Bronchial epithelial cell (primary cell): ENCODE measurements at regions not wholly inside any gene's neighbourhood (a gene's known extent, or its start where the extent isn't known, plus 50 kb on each side); places are given as distances from the start of the nearest gene placed in this dataset.
A peak's percentile ranks its signal among the peaks of the same experiment; 100 is the strongest.

ENCODE experiments used
- DNase-seq: peaks from one replicate; pipeline ENCODE4 v3.0.0-alpha.2; 2010; ENCODE audit warnings: low read depth
- FAIRE-seq: peaks from 2 replicates; lab custom pipeline; 2011; peaks lifted over from hg19 to GRCh38; lab: Jason Lieb, UNC
- H3K27me3 ChIP-seq: 2 replicates; pipeline ENCODE4 v1.5.1; 2011; ENCODE audit warnings: low read length; ENCODE audit not compliant: control insufficient read depth, insufficient read depth
- H3K36me3 ChIP-seq: 2 replicates; pipeline ENCODE4 v1.5.1; 2011; ENCODE audit warnings: low read length; ENCODE audit not compliant: control insufficient read depth, insufficient read depth
- H3K4me3 ChIP-seq: 2 replicates; pipeline ENCODE4 v1.5.1; 2011; ENCODE audit warnings: mild to moderate bottlenecking, low read depth, low read length, control low read depth
- TF ChIP-seq, protein P1 (sequence below): IDR thresholded peaks from 2 replicates; pipeline ENCODE4 v1.5.1; 2011; ENCODE audit warnings: mild to moderate bottlenecking, moderate library complexity, low read length, control low read depth, inconsistent platforms; ENCODE audit not compliant: insufficient read depth, severe bottlenecking

DNA sequence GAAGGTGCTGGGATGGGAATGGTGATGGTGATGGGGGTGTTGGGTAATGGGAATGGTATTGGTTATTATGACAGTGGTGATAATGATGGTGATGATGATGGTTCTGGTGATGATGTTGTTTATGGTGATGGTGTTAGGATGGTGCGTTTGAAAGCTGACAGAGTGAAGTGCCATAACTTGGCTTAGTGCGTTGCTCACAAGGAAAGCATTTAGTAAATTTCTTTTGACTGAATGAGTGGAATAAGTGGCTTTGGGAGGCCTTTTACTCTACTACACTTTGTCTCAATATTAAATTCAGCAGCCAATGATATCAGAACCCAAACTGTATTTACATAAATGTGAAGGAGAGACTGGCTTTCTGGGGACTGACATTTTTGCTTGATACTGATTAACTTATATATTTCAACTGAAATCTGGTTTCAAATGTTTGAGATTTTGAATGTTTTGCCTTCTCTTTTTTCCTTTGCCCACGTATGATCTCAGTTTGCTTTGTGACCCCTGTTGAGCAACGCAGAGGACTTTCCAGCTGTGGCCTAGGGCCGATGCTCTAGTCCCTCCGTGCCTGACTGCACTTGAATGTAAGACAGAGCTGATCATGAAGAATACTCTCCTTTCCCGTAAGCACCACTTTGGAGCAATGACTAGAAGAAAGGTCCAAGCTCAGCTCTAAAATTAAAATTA lies 128.5 kb upstream of the SH3BP4 start:
- H3K27me3 ChIP-seq = no peaks in the 10 kb centered on the region
- FAIRE-seq (no peak), DNase-seq (no peak)
- TF ChIP-seq, protein P1, sequence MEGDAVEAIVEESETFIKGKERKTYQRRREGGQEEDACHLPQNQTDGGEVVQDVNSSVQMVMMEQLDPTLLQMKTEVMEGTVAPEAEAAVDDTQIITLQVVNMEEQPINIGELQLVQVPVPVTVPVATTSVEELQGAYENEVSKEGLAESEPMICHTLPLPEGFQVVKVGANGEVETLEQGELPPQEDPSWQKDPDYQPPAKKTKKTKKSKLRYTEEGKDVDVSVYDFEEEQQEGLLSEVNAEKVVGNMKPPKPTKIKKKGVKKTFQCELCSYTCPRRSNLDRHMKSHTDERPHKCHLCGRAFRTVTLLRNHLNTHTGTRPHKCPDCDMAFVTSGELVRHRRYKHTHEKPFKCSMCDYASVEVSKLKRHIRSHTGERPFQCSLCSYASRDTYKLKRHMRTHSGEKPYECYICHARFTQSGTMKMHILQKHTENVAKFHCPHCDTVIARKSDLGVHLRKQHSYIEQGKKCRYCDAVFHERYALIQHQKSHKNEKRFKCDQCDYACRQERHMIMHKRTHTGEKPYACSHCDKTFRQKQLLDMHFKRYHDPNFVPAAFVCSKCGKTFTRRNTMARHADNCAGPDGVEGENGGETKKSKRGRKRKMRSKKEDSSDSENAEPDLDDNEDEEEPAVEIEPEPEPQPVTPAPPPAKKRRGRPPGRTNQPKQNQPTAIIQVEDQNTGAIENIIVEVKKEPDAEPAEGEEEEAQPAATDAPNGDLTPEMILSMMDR = no peak
- H3K4me3 ChIP-seq = no peak overlapping the region
- H3K36me3 ChIP-seq = no peaks in the 10 kb centered on the region

DNA sequence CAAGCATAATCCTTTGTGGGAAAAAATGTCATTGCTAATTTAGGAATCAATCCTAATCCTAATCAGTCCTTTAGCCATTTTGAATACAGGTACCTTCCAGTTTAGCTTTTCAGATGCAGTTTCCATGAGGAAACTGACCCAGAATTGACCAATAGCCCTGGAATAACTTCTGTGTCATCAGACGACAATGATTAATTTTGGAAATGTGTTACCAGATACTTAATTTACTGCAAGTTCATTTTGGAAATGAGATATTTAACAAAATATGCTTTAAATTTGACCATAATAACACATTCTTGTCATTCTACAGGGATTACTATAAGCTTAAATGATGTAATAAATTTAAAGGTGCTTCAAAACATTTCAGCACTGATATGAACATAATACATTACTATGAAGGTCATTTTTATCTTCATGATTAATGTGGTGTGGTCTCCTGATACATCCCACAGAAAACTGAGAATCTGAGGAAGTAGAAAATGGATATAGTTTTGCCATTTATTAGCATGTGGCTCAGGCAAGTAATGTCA lies 129.8 kb upstream of the SH3BP4 start:
- TF ChIP-seq, protein P1 = no peak
- no peak for FAIRE-seq

DNA sequence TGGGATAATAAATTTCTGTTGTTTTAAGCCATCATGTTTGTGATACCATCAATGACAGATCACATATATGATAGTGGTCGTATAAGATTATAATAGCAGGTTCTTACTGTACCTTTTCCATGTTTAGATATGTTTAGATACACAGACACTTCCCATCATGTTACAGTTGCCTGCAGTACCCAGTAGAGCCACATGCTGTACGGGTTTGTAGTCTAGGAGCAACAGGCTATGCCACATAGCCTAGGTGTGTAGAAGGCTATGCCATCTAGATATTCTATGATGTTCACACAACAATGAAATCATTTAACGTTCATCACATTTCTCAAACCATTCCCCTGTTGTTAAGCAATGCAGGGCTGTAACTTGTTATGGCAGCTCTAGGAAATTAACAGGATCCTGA lies 132.9 kb upstream of the SH3BP4 start:
- no peak for DNase-seq
- no peaks in the 10 kb centered on the region for H3K36me3 ChIP-seq
- TF ChIP-seq, protein P1 = peak; percentile 13
- no peak overlapping the region for H3K4me3 ChIP-seq
- no peaks in the 10 kb centered on the region for H3K27me3 ChIP-seq
- no peak for FAIRE-seq

More for the DNA sequence above, 129.8 kb upstream of the SH3BP4 start:
- DNase-seq = no peak
- Histone ChIP-seq H3K36me3 (no peaks in the 10 kb centered on the region), H3K27me3 (no peaks in the 10 kb centered on the region), H3K4me3 (no peak overlapping the region)

DNA sequence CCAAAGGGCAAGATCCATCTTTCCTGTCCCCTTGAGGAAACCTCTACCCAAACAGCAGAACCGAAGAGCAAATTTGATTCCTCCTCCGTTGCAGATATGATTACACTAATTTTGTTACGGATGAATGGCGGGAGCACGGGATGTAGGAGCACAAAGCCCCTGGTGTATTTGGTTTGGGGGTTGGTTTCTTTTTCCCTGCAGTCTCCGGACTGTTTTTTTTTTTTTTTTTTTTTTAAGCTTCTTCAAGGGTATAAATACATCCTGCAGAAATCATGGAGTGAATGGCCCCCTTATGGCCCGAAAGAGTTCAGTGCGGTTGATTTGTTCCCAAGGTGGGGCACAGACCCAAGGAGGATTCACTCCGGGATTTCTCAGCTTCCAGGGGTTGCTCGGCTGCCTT lies 135.3 kb upstream of the SH3BP4 start:
- no peak for DNase-seq

DNA sequence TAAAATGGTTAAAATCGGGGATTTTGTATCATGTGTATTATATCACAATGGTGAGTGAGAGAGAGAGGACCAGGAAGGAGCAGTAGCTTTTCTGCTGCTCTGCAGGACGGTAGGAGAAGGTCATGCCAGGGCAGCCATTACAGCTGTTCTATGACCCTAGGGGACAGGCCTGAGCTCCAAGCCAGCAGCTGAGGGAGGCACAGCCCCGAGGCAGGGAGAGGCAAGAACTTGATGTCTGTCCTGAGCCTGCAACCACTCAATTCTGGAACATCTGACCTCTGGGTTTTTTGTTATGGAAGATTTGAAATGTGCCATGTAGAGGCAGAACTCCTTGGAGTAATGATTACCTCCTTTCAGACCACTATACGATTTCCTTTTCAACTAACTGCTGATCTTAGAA lies 135.8 kb upstream of the SH3BP4 start:
- Histone ChIP-seq H3K27me3 (peaks cover 3% of the 10 kb centered on the region), H3K4me3 (no peak overlapping the region), H3K36me3 (no peaks in the 10 kb centered on the region)
- FAIRE-seq = no peak
- TF ChIP-seq, protein P1 = no peak
- DNase-seq = no peak

More for the DNA sequence above, 135.3 kb upstream of the SH3BP4 start:
- H3K27me3 ChIP-seq = peaks cover 3% of the 10 kb centered on the region
- FAIRE-seq = no peak
- TF ChIP-seq, protein P1 = no peak
- no peaks in the 10 kb centered on the region for H3K36me3 ChIP-seq
- no peak overlapping the region for H3K4me3 ChIP-seq

DNA sequence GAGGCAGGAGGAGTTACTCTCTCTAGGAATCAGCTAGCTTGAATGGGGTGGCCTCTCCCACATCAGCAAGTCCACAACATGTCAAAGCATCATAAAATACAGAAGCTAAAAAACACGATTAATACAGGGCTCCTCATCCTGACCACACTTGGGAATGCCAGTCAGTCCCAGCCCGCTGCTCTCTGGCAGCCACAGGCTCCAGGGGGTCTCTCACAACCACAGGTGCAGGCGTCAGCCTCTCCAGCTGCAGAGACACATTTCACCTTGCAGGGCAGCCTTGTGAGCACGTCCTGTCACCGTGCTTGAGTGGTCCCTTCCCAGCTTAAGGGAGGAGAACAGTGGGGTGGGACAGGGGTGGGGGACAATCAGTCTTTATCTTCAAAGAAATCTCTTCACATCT lies 137.4 kb upstream of the SH3BP4 start:
- Histone ChIP-seq H3K4me3 (no peak overlapping the region), H3K36me3 (no peaks in the 10 kb centered on the region), H3K27me3 (peaks cover 3% of the 10 kb centered on the region)
- TF ChIP-seq, protein P1 = no peak
- FAIRE-seq = no peak
- no peak for DNase-seq
